ENCODE measurements at regions not wholly inside any gene's neighbourhood (a gene's known extent, or its start where the extent isn't known, plus 50 kb on each side); places are given as distances from the start of the nearest gene placed in this dataset.

DNA sequence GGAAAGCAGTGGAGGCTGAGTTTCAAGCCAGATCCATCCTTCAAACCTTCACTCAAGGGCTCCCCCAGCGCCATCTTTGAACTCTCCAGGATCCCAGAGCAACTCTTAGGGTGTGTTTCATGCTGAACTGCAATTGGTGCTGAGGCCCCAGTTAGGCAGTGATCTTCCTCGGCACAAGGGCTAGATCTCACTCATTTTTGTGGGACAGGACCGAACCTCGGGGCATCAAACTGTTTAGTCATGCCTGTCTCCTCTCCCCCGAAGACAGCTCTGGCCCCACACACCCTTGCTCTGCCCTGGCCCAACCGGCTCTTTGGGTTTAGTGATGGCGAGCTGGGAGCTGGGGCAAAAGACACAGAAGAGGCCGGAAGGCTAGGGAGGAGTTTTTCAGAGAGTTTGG lies 115.1 kb downstream of the NUFIP1 start (continued):
- TF ChIP-seq SAP30 (IDR thresholded peaks at IDR 0.05; ENCODE audit: insufficient read depth, insufficient replicate concordance, low read length) = no peak
